ENCODE measurements at regions not wholly inside any gene's neighbourhood (a gene's known extent, or its start where the extent isn't known, plus 50 kb on each side); places are given as distances from the start of the nearest gene placed in this dataset.

GRCh38 chr6:4264601-4265000 is 129.2 kb upstream of the ECI2 start:
- TF ChIP-seq CTCF (IDR thresholded peaks at IDR 0.05) (no peak), POLR2A (IDR thresholded peaks at IDR 0.05) (no peak)
